ENCODE measurements at regions not wholly inside any gene's neighbourhood (a gene's known extent, or its start where the extent isn't known, plus 50 kb on each side); places are given as distances from the start of the nearest gene placed in this dataset.

GRCh38 chr4:19823781-19824180 is 427.9 kb upstream of the SLIT2 start:
- TF ChIP-seq POLR2AphosphoS5 (IDR thresholded peaks at IDR 0.05) (no peak), POLR2A (IDR thresholded peaks at IDR 0.05) (no peak)
- TF ChIP-seq, protein P1, sequence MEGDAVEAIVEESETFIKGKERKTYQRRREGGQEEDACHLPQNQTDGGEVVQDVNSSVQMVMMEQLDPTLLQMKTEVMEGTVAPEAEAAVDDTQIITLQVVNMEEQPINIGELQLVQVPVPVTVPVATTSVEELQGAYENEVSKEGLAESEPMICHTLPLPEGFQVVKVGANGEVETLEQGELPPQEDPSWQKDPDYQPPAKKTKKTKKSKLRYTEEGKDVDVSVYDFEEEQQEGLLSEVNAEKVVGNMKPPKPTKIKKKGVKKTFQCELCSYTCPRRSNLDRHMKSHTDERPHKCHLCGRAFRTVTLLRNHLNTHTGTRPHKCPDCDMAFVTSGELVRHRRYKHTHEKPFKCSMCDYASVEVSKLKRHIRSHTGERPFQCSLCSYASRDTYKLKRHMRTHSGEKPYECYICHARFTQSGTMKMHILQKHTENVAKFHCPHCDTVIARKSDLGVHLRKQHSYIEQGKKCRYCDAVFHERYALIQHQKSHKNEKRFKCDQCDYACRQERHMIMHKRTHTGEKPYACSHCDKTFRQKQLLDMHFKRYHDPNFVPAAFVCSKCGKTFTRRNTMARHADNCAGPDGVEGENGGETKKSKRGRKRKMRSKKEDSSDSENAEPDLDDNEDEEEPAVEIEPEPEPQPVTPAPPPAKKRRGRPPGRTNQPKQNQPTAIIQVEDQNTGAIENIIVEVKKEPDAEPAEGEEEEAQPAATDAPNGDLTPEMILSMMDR (IDR thresholded peaks at IDR 0.05 in 8 of 11, conservative IDR thresholded peaks at IDR 0.05 in 3 of 11), result no peak
- 64 to 81% (median 73%) methylated on average over 3 of the region's 3 CpGs for WGBS, 5 donors
- H3K4me1 ChIP-seq, result no peaks in the 10 kb centered on the region
- intact Hi-C loops (cut with DNase I; ENCODE audit: low total_unique reads), result no loop called here
- no peak for DNase-seq
- no peaks in the 10 kb centered on the region for H3K27me3 ChIP-seq (replicated peaks in 1 of 7)
- no peak overlapping the region for H3K27ac ChIP-seq
- H3K4me3 ChIP-seq, result no peak overlapping the region
- no peaks in the 10 kb centered on the region for H3K9me3 ChIP-seq
- no peaks in the 10 kb centered on the region for H3K36me3 ChIP-seq

GRCh38 chr4:19819737-19820136 is 432.0 kb upstream of the SLIT2 start:
- intact Hi-C loops (cut with DNase I; ENCODE audit: low total_unique reads), result no loop called here

DNA sequence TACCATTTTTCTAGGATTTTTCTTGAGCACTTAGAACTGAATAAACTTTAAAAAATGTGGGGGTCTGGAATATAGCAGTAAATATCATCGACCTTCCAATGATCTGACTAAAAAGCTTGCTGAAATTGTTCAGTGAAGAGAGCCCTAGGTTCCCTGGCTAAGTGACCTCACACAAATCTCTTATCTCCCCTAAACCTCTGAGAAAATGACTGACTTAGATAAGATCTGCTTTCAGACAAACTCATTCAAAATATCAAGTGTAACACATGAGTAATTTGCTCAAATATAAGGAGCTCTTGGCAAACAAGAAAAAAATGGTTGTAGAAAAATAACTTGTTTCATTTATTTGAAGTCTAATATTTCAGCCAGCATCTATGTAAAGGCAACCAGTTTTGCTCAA is 441.7 kb upstream of the SLIT2 start:
- 41 to 68% (median 54%) methylated on average over 1 of the region's 1 CpG for WGBS, 5 donors
- Histone ChIP-seq H3K27ac (no peak overlapping the region), H3K4me1 (no peaks in the 10 kb centered on the region), H3K27me3 (replicated peaks in 1 of 7) (no peaks in the 10 kb centered on the region), H3K9me3 (no peaks in the 10 kb centered on the region), H3K36me3 (no peaks in the 10 kb centered on the region), H3K4me3 (no peak overlapping the region)
- no peak for TF ChIP-seq POLR2A (IDR thresholded peaks at IDR 0.05)
- TF ChIP-seq POLR2AphosphoS5 (IDR thresholded peaks at IDR 0.05), result no peak
- TF ChIP-seq, protein P1 (IDR thresholded peaks at IDR 0.05 in 8 of 11, conservative IDR thresholded peaks at IDR 0.05 in 3 of 11), result no peak
- DNase-seq, result no peak
- intact Hi-C loops (cut with DNase I; ENCODE audit: low total_unique reads), result no loop called here

More at GRCh38 chr4:19819737-19820136, 432.0 kb upstream of the SLIT2 start:
- Histone ChIP-seq H3K4me3 (no peak overlapping the region), H3K9me3 (no peaks in the 10 kb centered on the region), H3K27ac (no peak overlapping the region), H3K27me3 (replicated peaks in 1 of 7) (no peaks in the 10 kb centered on the region), H3K36me3 (no peaks in the 10 kb centered on the region), H3K4me1 (no peaks in the 10 kb centered on the region)
- 84 to 96% (median 88%) methylated on average over 1 of the region's 1 CpG for WGBS, 5 donors
- no peak for DNase-seq
- TF ChIP-seq, protein P1 (IDR thresholded peaks at IDR 0.05 in 8 of 11, conservative IDR thresholded peaks at IDR 0.05 in 3 of 11), result no peak
- TF ChIP-seq POLR2AphosphoS5 (IDR thresholded peaks at IDR 0.05) (no peak), POLR2A (IDR thresholded peaks at IDR 0.05) (no peak)

DNA sequence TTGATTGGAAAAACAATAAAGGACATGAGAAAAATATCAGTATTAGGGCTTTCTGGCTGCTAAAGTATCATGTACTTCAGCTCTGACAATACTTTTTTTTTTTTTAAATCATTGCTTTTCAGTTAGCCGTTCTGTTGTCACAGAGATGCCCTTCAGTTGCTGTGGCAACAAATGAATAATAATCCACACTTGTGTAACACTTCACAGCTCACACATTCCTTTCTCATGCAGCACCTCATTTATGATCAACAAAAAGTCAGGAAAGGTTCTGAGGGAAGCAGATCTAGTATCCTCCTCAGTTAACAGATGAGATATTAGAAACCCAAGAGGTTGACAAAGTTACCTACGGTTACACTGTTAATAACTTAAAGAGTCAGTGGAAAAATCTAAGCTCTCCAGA is 444.2 kb upstream of the SLIT2 start:
- Histone ChIP-seq H3K9me3 (no peaks in the 10 kb centered on the region), H3K36me3 (no peaks in the 10 kb centered on the region), H3K4me1 (no peaks in the 10 kb centered on the region), H3K27me3 (replicated peaks in 1 of 7) (no peaks in the 10 kb centered on the region), H3K27ac (no peak overlapping the region), H3K4me3 (no peak overlapping the region)
- WGBS, 5 donors, result 35 to 50% (median 45%) methylated on average over 2 of the region's 2 CpGs
- DNase-seq, result no peak
- intact Hi-C loops (cut with DNase I; ENCODE audit: low total_unique reads), result no loop called here
- TF ChIP-seq POLR2AphosphoS5 (IDR thresholded peaks at IDR 0.05), result no peak
- TF ChIP-seq, protein P1 (IDR thresholded peaks at IDR 0.05 in 8 of 11, conservative IDR thresholded peaks at IDR 0.05 in 3 of 11), result no peak
- TF ChIP-seq POLR2A (IDR thresholded peaks at IDR 0.05), result no peak
